ENCODE measurements at regions not wholly inside any gene's neighbourhood (a gene's known extent, or its start where the extent isn't known, plus 50 kb on each side); places are given as distances from the start of the nearest gene placed in this dataset.

- no peak for TF ChIP-seq EZH2 (IDR thresholded peaks at IDR 0.05; ENCODE audit: borderline replicate concordance, insufficient read depth, low read length, poor library complexity, severe bottlenecking)
- TF ChIP-seq, protein P1, sequence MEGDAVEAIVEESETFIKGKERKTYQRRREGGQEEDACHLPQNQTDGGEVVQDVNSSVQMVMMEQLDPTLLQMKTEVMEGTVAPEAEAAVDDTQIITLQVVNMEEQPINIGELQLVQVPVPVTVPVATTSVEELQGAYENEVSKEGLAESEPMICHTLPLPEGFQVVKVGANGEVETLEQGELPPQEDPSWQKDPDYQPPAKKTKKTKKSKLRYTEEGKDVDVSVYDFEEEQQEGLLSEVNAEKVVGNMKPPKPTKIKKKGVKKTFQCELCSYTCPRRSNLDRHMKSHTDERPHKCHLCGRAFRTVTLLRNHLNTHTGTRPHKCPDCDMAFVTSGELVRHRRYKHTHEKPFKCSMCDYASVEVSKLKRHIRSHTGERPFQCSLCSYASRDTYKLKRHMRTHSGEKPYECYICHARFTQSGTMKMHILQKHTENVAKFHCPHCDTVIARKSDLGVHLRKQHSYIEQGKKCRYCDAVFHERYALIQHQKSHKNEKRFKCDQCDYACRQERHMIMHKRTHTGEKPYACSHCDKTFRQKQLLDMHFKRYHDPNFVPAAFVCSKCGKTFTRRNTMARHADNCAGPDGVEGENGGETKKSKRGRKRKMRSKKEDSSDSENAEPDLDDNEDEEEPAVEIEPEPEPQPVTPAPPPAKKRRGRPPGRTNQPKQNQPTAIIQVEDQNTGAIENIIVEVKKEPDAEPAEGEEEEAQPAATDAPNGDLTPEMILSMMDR (IDR thresholded peaks at IDR 0.05; ENCODE audit: poor library complexity, severe bottlenecking), result no peak
- TF ChIP-seq EP300 (conservative IDR thresholded peaks at IDR 0.05; ENCODE audit: poor library complexity, severe bottlenecking), result no peak
- no peak for TF ChIP-seq REST (IDR thresholded peaks at IDR 0.05; ENCODE audit: borderline replicate concordance)
- TF ChIP-seq TAF1 (IDR thresholded peaks at IDR 0.05; ENCODE audit: low read depth), result no peak
- TF ChIP-seq SMC3 (conservative IDR thresholded peaks at IDR 0.05; ENCODE audit: poor library complexity), result no peak
Observed at GRCh38 chr6:45815466-45816125, 200.1 kb downstream of the CLIC5 start.
